ENCODE measurements at regions not wholly inside any gene's neighbourhood (a gene's known extent, or its start where the extent isn't known, plus 50 kb on each side); places are given as distances from the start of the nearest gene placed in this dataset.

- H3K79me2 ChIP-seq (ENCODE audit: insufficient read depth, low read depth, low read length) = no peaks in the 10 kb centered on the region
- H4K20me1 ChIP-seq (ENCODE audit: insufficient read depth, low read length) = no peaks in the 10 kb centered on the region
- no peak overlapping the region for H3K4me2 ChIP-seq (ENCODE audit: low read length)
- no peaks in the 10 kb centered on the region for H3K36me3 ChIP-seq (ENCODE audit: insufficient read depth, low read length)
- no TSS peak for BruUV-seq (replicated peaks)
- no peak overlapping the region for H3K27ac ChIP-seq (ENCODE audit: low read depth, low read length, poor library complexity, severe bottlenecking)
- ChIA-PET CTCF (ENCODE audit: unreplicated experiment) (no interaction called here), POLR2A (interaction anchor here (0.6 kb wide), 2 partner anchors 39 to 50 kb away, joined by 3 read pairs; no protein-coding TSS in a partner anchor)
- no peaks in the 10 kb centered on the region for H3K9me3 ChIP-seq (ENCODE audit: low read length)
- H3K4me3 ChIP-seq (ENCODE audit: low read depth, low read length, poor library complexity, severe bottlenecking) = no peak overlapping the region
- H2AFZ ChIP-seq (ENCODE audit: low read length) = no peak overlapping the region
- H3K4me1 ChIP-seq (ENCODE audit: insufficient read depth, low read length, poor library complexity, severe bottlenecking) = no peaks in the 10 kb centered on the region
- TF ChIP-seq EZH2phosphoT487 (IDR thresholded peaks at IDR 0.05; ENCODE audit: borderline replicate concordance, low read depth, low read length) = no peak
- no peak for TF ChIP-seq CTCF (conservative IDR thresholded peaks at IDR 0.05; ENCODE audit: low read length)
- intact Hi-C loops (cut with micrococcal nuclease; ENCODE audit: unreplicated experiment) = no loop called here
- no peak for DNase-seq (ENCODE audit: low spot score)
- H3K9me2 ChIP-seq (ENCODE audit: insufficient read depth, low read length) = no peaks in the 10 kb centered on the region
Measured at GRCh38 chr3:110390372-110390771, 681.2 kb upstream of the NECTIN3 start.

- Histone ChIP-seq H3K36me3 (ENCODE audit: insufficient read depth, low read length) (no peaks in the 10 kb centered on the region), H3K27ac (ENCODE audit: low read depth, low read length, poor library complexity, severe bottlenecking) (no peak overlapping the region), H3K79me2 (ENCODE audit: insufficient read depth, low read depth, low read length) (no peaks in the 10 kb centered on the region), H4K20me1 (ENCODE audit: insufficient read depth, low read length) (no peaks in the 10 kb centered on the region), H3K9me2 (ENCODE audit: insufficient read depth, low read length) (no peaks in the 10 kb centered on the region), H3K4me3 (ENCODE audit: low read depth, low read length, poor library complexity, severe bottlenecking) (no peak overlapping the region), H3K4me2 (ENCODE audit: low read length) (no peak overlapping the region), H2AFZ (ENCODE audit: low read length) (no peak overlapping the region), H3K4me1 (ENCODE audit: insufficient read depth, low read length, poor library complexity, severe bottlenecking) (no peaks in the 10 kb centered on the region), H3K9me3 (ENCODE audit: low read length) (no peaks in the 10 kb centered on the region)
- no peak for DNase-seq (ENCODE audit: low spot score)
- ChIA-PET CTCF (ENCODE audit: unreplicated experiment) (no interaction called here), POLR2A (no interaction called here)
- BruUV-seq (replicated peaks) = no TSS peak
- TF ChIP-seq EZH2phosphoT487 (IDR thresholded peaks at IDR 0.05; ENCODE audit: borderline replicate concordance, low read depth, low read length) (no peak), CTCF (conservative IDR thresholded peaks at IDR 0.05; ENCODE audit: low read length) (no peak)
- intact Hi-C loops (cut with micrococcal nuclease; ENCODE audit: unreplicated experiment) = no loop called here
Measured at GRCh38 chr3:110391042-110391441, 680.6 kb upstream of the NECTIN3 start.

- POLR2A ChIA-PET = interaction anchor here (0.7 to 0.8 kb wide), 2 partner anchors 28 to 930 kb away, joined by 3 read pairs; no protein-coding TSS in a partner anchor
- Histone ChIP-seq H3K27ac (ENCODE audit: low read depth, low read length, poor library complexity, severe bottlenecking) (no peak overlapping the region), H3K36me3 (ENCODE audit: insufficient read depth, low read length) (no peaks in the 10 kb centered on the region), H3K9me2 (ENCODE audit: insufficient read depth, low read length) (no peaks in the 10 kb centered on the region), H3K4me3 (ENCODE audit: low read depth, low read length, poor library complexity, severe bottlenecking) (no peak overlapping the region), H2AFZ (ENCODE audit: low read length) (no peak overlapping the region), H3K4me1 (ENCODE audit: insufficient read depth, low read length, poor library complexity, severe bottlenecking) (no peaks in the 10 kb centered on the region), H3K79me2 (ENCODE audit: insufficient read depth, low read depth, low read length) (no peaks in the 10 kb centered on the region), H4K20me1 (ENCODE audit: insufficient read depth, low read length) (no peaks in the 10 kb centered on the region), H3K4me2 (ENCODE audit: low read length) (no peak overlapping the region), H3K9me3 (ENCODE audit: low read length) (no peaks in the 10 kb centered on the region)
- DNase-seq (ENCODE audit: low spot score) = no peak
- CTCF ChIA-PET (ENCODE audit: unreplicated experiment) = no interaction called here
- intact Hi-C loops (cut with micrococcal nuclease; ENCODE audit: unreplicated experiment) = no loop called here
- no TSS peak for BruUV-seq (replicated peaks)
- TF ChIP-seq CTCF (conservative IDR thresholded peaks at IDR 0.05; ENCODE audit: low read length) = no peak
Measured at GRCh38 chr3:110391640-110392395, 679.8 kb upstream of the NECTIN3 start.
